ENCODE measurements at regions not wholly inside any gene's neighbourhood (a gene's known extent, or its start where the extent isn't known, plus 50 kb on each side); places are given as distances from the start of the nearest gene placed in this dataset.

DNA sequence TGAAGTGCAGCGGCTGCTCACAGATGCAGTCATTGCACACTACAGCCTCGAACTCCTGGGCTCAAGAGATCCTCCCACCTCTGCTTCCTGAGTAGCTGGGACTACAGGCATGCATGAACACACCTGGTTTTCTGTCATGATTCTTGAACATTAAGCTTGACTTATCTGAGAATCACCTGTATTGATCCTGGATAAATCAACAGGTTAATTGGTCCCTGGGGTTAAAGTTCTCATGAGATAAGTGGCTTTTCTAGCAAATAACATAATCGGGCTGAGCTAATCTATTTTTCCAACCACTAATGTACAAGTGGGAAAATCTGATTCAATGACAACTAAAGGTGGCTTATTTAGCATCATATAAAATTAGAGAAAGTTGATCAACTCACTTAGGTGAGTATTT lies 56.0 kb upstream of the LRAT start (continued):
- TF ChIP-seq, protein P1, sequence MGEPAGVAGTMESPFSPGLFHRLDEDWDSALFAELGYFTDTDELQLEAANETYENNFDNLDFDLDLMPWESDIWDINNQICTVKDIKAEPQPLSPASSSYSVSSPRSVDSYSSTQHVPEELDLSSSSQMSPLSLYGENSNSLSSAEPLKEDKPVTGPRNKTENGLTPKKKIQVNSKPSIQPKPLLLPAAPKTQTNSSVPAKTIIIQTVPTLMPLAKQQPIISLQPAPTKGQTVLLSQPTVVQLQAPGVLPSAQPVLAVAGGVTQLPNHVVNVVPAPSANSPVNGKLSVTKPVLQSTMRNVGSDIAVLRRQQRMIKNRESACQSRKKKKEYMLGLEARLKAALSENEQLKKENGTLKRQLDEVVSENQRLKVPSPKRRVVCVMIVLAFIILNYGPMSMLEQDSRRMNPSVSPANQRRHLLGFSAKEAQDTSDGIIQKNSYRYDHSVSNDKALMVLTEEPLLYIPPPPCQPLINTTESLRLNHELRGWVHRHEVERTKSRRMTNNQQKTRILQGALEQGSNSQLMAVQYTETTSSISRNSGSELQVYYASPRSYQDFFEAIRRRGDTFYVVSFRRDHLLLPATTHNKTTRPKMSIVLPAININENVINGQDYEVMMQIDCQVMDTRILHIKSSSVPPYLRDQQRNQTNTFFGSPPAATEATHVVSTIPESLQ (CRISPR knock-in tag; IDR thresholded peaks at IDR 0.05) = no peak
- TF ChIP-seq NFATC3 (IDR thresholded peaks at IDR 0.05) = no peak
- TF ChIP-seq ERF (CRISPR knock-in tag; IDR thresholded peaks at IDR 0.05) = no peak
- no peak for TF ChIP-seq ATF7 (IDR thresholded peaks at IDR 0.05)
- TF ChIP-seq, protein P2, sequence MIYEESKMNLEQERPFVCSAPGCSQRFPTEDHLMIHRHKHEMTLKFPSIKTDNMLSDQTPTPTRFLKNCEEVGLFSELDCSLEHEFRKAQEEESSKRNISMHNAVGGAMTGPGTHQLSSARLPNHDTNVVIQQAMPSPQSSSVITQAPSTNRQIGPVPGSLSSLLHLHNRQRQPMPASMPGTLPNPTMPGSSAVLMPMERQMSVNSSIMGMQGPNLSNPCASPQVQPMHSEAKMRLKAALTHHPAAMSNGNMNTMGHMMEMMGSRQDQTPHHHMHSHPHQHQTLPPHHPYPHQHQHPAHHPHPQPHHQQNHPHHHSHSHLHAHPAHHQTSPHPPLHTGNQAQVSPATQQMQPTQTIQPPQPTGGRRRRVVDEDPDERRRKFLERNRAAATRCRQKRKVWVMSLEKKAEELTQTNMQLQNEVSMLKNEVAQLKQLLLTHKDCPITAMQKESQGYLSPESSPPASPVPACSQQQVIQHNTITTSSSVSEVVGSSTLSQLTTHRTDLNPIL (CRISPR knock-in tag; IDR thresholded peaks at IDR 0.05) = no peak

DNA sequence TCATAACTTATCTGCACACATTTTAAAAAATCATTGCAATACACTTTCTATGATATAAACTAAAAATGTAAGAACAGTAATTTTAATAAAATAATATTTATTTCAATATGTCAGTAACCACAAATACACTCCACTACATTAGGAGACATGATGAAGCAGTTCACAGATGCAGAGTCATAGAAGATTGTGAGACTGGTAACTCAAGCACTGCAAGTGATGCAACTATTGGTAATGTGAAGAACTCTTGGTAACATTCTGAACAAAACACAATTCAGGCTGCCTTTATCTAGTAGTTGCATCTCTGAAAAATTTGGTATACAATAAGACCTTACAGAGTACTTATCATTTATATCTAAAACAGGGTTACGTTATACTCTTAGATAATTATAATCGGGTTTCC lies 52.6 kb upstream of the LRAT start:
- POLR2A ChIA-PET = no interaction called here
- in situ Hi-C loops (cut with MboI) = no loop called here
- intact Hi-C loops (cut with micrococcal nuclease) = no loop called here
- CTCF ChIA-PET (ENCODE audit: low intra/inter-chr PET ratio) = no interaction called here
- Histone ChIP-seq H3K4me1 (replicated peaks in 1 of 2; ENCODE audit: control insufficient read depth in 2 of 2, insufficient read depth in 2 of 2, low read length in 2 of 2) (no peaks in the 10 kb centered on the region), H3K79me2 (ENCODE audit: control insufficient read depth, insufficient read depth, low read length) (no peaks in the 10 kb centered on the region), H3K4me2 (ENCODE audit: insufficient read depth, low read length) (no peak overlapping the region), H3K4me3 (no peak overlapping the region), H4K20me1 (replicated peaks; ENCODE audit: control insufficient read depth, insufficient read depth, low read length) (no peaks in the 10 kb centered on the region), H3K27ac (ENCODE audit: extremely low read depth, low read depth, low read length) (no peak overlapping the region), H3K9me1 (ENCODE audit: control insufficient read depth, insufficient read depth, low read length) (no peaks in the 10 kb centered on the region), H3K9me3 (replicated peaks; ENCODE audit: control insufficient read depth, insufficient read depth, low read depth, low read length) (no peaks in the 10 kb centered on the region), H3K27me3 (ENCODE audit: control insufficient read depth in 2 of 2, insufficient read depth in 2 of 2, low read length in 2 of 2) (no peaks in the 10 kb centered on the region), H2AFZ (ENCODE audit: low read depth, low read length) (no peak overlapping the region), H3K9ac (ENCODE audit: insufficient read depth in 1 of 2, low read depth in 2 of 2, low read length in 2 of 2) (no peak overlapping the region), H3K36me3 (ENCODE audit: control insufficient read depth, insufficient read depth, low read length) (no peaks in the 10 kb centered on the region)
- FAIRE-seq (no peak), ATAC-seq (peak; percentile 70), DNase-seq (ENCODE audit: extremely low read depth in 1 of 4, low spot score in 3 of 4) (no peak)
- no TSS peak for BruUV-seq (replicated peaks)
- 0% methylated on average over 2 of the region's 2 CpGs for WGBS (ENCODE audit: insufficient coverage, low coverage, missing lambda C conversion rate)
- TF ChIP-seq JUND (IDR thresholded peaks at IDR 0.05; ENCODE audit: borderline replicate concordance, low read depth, low read length) = peak; percentile 25; the same call in 1 of the 2 replicates
- TF ChIP-seq JUND (tag; IDR thresholded peaks at IDR 0.05; ENCODE audit: borderline replicate concordance, low read depth, low read length) = no peak
- 0 out of 2 replicates have a peak, but pooled peaks have one; percentile 38 for TF ChIP-seq FOXJ2 (tag; IDR thresholded peaks at IDR 0.05)
- TF ChIP-seq, protein P3, sequence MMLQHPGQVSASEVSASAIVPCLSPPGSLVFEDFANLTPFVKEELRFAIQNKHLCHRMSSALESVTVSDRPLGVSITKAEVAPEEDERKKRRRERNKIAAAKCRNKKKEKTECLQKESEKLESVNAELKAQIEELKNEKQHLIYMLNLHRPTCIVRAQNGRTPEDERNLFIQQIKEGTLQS (IDR thresholded peaks at IDR 0.05) = peak; percentile 79
- TF ChIP-seq, protein P3 (CRISPR knock-in tag; conservative IDR thresholded peaks at IDR 0.05) = no peak
- TF ChIP-seq TRIM24 (IDR thresholded peaks at IDR 0.05) = peak in 1 of 2 experiments; percentile 82; a peak in 2 of 4 replicates
- peak; percentile 11; the same call in 1 of the 2 replicates for TF ChIP-seq CEBPB (tag; IDR thresholded peaks at IDR 0.05)
- TF ChIP-seq, protein P4, sequence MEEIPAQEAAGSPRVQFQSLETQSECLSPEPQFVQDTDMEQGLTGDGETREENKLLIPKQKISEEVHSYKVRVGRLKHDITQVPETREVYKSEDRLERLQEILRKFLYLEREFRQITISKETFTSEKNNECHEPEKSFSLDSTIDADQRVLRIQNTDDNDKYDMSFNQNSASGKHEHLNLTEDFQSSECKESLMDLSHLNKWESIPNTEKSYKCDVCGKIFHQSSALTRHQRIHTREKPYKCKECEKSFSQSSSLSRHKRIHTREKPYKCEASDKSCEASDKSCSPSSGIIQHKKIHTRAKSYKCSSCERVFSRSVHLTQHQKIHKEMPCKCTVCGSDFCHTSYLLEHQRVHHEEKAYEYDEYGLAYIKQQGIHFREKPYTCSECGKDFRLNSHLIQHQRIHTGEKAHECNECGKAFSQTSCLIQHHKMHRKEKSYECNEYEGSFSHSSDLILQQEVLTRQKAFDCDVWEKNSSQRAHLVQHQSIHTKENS (CRISPR knock-in tag; IDR thresholded peaks at IDR 0.05) = no peak
- TF ChIP-seq, protein P5, sequence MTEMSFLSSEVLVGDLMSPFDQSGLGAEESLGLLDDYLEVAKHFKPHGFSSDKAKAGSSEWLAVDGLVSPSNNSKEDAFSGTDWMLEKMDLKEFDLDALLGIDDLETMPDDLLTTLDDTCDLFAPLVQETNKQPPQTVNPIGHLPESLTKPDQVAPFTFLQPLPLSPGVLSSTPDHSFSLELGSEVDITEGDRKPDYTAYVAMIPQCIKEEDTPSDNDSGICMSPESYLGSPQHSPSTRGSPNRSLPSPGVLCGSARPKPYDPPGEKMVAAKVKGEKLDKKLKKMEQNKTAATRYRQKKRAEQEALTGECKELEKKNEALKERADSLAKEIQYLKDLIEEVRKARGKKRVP (CRISPR knock-in tag; IDR thresholded peaks at IDR 0.05) = peak; percentile 95
- TF ChIP-seq ZSCAN32 (CRISPR knock-in tag; IDR thresholded peaks at IDR 0.05) = peak; percentile 74; the same call in 1 of the 2 replicates
- no peak for TF ChIP-seq RBM25 (IDR thresholded peaks at IDR 0.05; ENCODE audit: low read depth, low read length, severe bottlenecking)
- TF ChIP-seq BACH1 (tag; IDR thresholded peaks at IDR 0.05) = peak; percentile 79; the same call in 1 of the 2 replicates
